Upper lobe of right lung (tissue), 1 donor: ENCODE measurements at regions not wholly inside any gene's neighbourhood (a gene's known extent, or its start where the extent isn't known, plus 50 kb on each side); places are given as distances from the start of the nearest gene placed in this dataset.

ENCODE experiments used
- ATAC-seq: fragments of 200-7000 bp; cut with Tn5 transposase; one replicate; pipeline ENCODE4 v1.9.1; 2020; ENCODE audit warnings: mild to moderate bottlenecking, moderate library complexity
- DNase-seq: peaks from one replicate; pipeline ENCODE4 v3.0.0-alpha.2; 2020
- H3K27ac ChIP-seq: fragments of 200-600 bp; one replicate; pipeline ENCODE4 v1.8.0; 2022
- H3K27me3 ChIP-seq: fragments of 200-600 bp; one replicate; pipeline ENCODE4 v1.8.0; 2022; ENCODE audit warnings: mild to moderate bottlenecking
- H3K36me3 ChIP-seq: fragments of 200-600 bp; one replicate; pipeline ENCODE4 v1.8.0; 2022
- H3K4me1 ChIP-seq: fragments of 200-600 bp; one replicate; pipeline ENCODE4 v1.8.0; 2022
- H3K4me3 ChIP-seq: fragments of 200-600 bp; one replicate; pipeline ENCODE4 v1.8.0; 2022; ENCODE audit warnings: mild to moderate bottlenecking
- H3K9me3 ChIP-seq: fragments of 200-600 bp; one replicate; pipeline ENCODE4 v1.8.0; 2022
- intact Hi-C: fragments of 100-400 bp; cut with DNase I; formaldehyde crosslinking; loops from one replicate; pipeline ENCODE4 v1.11.0; 2022
- TF ChIP-seq, protein P1 (sequence below): fragments of 200-600 bp; IDR thresholded peaks from one replicate; pipeline ENCODE4 v1.8.0; 2022; ENCODE audit warnings: antibody characterized with exemption
- donor health status: DM: no; HTN: yes; CAD: no; lungs with severe emphysema.

DNA sequence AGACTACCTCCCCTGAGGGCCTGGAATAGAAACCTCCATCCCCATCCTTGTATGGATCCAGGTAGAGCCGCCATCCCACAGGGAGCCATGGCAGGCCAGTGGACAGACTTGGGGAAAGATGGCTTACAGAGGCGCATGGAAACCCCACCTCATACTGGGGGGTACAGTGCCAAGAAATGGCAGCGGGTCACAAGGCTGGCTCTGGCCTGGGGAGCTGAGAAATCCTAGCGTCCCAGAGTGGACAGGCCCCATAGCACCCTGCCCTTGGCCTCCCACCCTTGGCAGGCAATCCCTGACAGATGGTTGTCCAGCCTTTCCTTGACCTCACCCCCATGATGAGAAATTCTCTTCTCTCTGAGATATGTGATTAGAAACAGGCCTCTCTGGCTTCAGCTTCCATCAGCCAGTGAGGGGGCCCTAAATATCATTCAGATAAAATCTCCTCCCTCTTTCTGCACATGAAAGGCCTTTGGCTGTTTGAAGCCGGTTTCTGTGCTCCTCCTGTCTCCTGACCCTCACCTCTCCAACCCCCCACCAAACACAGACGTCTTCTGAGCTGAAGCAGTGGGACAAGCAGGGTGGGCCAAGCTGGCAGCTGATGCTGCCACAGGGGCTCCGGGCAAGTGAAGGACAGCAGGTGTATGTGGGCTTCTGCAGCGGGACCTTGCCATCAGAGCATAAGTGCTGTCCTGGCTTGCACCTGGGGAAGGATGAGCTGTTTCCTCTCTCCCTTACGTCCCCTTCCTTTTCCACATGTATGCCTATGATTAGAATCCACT is 204.4 kb upstream of the MAMLD1 start:
- no peak for DNase-seq

DNA sequence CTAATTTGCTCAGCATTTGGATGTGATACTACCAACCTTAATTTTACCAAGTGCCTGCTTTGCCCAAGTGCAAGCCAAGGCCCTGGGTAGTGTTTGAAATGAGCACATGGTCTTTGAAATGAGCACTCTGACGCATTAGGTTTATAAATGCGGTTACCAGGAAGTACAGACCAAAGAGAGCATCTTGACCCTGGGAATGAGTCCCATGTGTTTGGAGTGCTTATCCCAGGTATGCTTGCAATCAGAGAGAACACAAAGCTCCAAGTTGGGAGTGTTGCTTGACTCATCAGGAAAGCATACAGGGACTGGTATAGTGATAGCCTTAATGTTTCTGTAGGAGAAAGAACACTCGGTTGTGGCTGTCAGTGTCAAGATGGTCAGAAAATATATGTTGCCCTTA is 203.6 kb upstream of the MAMLD1 start:
- Histone ChIP-seq H3K4me3 (no peak overlapping the region), H3K27ac (no peak overlapping the region), H3K36me3 (no peaks in the 10 kb centered on the region), H3K9me3 (no peaks in the 10 kb centered on the region), H3K27me3 (no peaks in the 10 kb centered on the region), H3K4me1 (no peaks in the 10 kb centered on the region)
- ATAC-seq (peak; percentile 54), DNase-seq (no peak)
- intact Hi-C loops: no loop called here
- TF ChIP-seq, protein P1, sequence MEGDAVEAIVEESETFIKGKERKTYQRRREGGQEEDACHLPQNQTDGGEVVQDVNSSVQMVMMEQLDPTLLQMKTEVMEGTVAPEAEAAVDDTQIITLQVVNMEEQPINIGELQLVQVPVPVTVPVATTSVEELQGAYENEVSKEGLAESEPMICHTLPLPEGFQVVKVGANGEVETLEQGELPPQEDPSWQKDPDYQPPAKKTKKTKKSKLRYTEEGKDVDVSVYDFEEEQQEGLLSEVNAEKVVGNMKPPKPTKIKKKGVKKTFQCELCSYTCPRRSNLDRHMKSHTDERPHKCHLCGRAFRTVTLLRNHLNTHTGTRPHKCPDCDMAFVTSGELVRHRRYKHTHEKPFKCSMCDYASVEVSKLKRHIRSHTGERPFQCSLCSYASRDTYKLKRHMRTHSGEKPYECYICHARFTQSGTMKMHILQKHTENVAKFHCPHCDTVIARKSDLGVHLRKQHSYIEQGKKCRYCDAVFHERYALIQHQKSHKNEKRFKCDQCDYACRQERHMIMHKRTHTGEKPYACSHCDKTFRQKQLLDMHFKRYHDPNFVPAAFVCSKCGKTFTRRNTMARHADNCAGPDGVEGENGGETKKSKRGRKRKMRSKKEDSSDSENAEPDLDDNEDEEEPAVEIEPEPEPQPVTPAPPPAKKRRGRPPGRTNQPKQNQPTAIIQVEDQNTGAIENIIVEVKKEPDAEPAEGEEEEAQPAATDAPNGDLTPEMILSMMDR: no peak

More for the DNA sequence above, 204.4 kb upstream of the MAMLD1 start:
- ATAC-seq: no peak
- no peak overlapping the region for H3K27ac ChIP-seq
- H3K27me3 ChIP-seq: no peaks in the 10 kb centered on the region
- H3K9me3 ChIP-seq: no peaks in the 10 kb centered on the region
- intact Hi-C loops: no loop called here
- no peaks in the 10 kb centered on the region for H3K36me3 ChIP-seq
- H3K4me3 ChIP-seq: no peak overlapping the region
- TF ChIP-seq, protein P1: no peak
- H3K4me1 ChIP-seq: no peaks in the 10 kb centered on the region

DNA sequence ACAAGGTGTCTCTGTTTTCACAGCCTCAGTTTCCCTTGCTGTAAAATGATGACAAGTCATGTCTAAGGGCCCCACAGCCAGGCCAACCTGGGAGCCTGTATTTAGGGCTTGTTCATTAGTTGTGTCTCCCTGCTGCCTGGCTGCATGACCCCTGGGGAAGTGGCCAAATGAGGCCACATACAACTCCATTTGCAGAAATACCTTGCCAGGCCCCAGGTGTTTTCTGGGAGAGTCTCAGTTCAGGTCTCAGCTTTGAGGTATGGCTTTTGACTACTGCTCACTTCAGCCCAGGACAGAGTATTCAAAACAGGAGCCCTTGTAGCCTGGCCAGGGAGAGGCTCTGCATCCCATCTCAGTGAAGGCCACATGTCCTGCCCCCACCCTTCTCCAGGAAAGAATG is 202.5 kb upstream of the MAMLD1 start:
- ATAC-seq (no peak), DNase-seq (no peak)
- intact Hi-C loops: no loop called here

DNA sequence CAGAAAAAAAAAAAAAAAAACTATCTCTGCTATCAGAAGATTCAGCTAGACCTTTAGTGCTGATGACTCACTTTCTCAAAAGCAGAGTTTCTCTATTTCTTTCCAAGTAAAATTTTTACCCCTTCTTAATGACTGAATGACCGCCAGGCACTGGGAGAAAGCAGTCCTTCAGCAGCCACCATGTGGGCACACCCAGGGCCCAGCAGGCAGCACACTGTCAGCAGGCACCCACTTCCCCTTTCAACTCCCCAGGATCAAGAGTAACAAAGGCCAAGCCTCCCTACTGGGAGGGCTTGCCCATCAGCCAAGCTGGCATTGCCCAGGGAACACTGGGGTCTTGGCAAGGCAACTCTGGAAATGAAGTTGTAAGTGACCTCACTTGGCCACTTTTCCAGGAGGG is 201.9 kb upstream of the MAMLD1 start:
- no peaks in the 10 kb centered on the region for H3K4me1 ChIP-seq
- intact Hi-C loops: no loop called here
- H3K9me3 ChIP-seq: no peaks in the 10 kb centered on the region
- H3K27me3 ChIP-seq: no peaks in the 10 kb centered on the region
- ATAC-seq (peak; percentile 36), DNase-seq (no peak)
- H3K36me3 ChIP-seq: no peaks in the 10 kb centered on the region
- H3K4me3 ChIP-seq: no peak overlapping the region
- H3K27ac ChIP-seq: no peak overlapping the region
- TF ChIP-seq, protein P1: no peak

More for the DNA sequence above, 202.5 kb upstream of the MAMLD1 start:
- no peak overlapping the region for H3K27ac ChIP-seq
- H3K9me3 ChIP-seq: no peaks in the 10 kb centered on the region
- H3K4me1 ChIP-seq: no peaks in the 10 kb centered on the region
- no peaks in the 10 kb centered on the region for H3K36me3 ChIP-seq
- TF ChIP-seq, protein P1: no peak
- H3K27me3 ChIP-seq: no peaks in the 10 kb centered on the region
- H3K4me3 ChIP-seq: no peak overlapping the region

DNA sequence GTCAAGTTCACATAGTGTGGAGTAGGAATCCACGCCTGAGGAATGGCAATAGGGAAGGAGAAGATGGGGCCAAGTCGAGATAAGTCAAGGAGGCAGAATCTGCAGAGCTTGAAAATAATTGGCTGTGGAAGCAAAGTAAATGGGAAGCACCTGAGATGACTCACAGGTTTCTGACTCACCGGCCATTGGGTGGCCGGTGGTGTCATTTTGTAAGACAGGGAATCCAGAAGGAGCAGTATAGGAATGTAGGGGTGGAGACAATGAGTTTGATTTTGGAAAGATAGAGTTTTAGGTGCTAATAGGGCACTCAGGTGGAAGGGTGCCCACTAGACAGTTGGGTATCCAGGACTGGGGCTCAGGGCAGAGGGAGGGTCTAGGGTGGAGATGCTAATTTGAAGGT is 201.0 kb upstream of the MAMLD1 start:
- ATAC-seq (no peak), DNase-seq (no peak)
- TF ChIP-seq, protein P1: no peak
- H3K27ac ChIP-seq: no peak overlapping the region
- H3K36me3 ChIP-seq: no peaks in the 10 kb centered on the region
- H3K9me3 ChIP-seq: no peaks in the 10 kb centered on the region
- H3K4me1 ChIP-seq: no peaks in the 10 kb centered on the region
- intact Hi-C loops: no loop called here
- no peak overlapping the region for H3K4me3 ChIP-seq
- no peaks in the 10 kb centered on the region for H3K27me3 ChIP-seq
